Stimulated activated CD4-positive, alpha-beta T cell treated with anti-CD3 and anti-CD28 coated beads, Interleukin-12 subunit alpha, Interleukin-12 subunit beta, amount 100 ng/mL, for 24 hours (primary cell): ENCODE measurements at regions not wholly inside any gene's neighbourhood (a gene's known extent, or its start where the extent isn't known, plus 50 kb on each side); places are given as distances from the start of the nearest gene placed in this dataset.
A peak's percentile ranks its signal among the peaks of the same experiment; 100 is the strongest.

Experiments
- DNase-seq, 2 experiments: peaks; one replicate each; pipeline ENCODE4 v3.0.0-alpha.2; 2020; ENCODE audit warnings: low read depth in 2 of 2

DNA sequence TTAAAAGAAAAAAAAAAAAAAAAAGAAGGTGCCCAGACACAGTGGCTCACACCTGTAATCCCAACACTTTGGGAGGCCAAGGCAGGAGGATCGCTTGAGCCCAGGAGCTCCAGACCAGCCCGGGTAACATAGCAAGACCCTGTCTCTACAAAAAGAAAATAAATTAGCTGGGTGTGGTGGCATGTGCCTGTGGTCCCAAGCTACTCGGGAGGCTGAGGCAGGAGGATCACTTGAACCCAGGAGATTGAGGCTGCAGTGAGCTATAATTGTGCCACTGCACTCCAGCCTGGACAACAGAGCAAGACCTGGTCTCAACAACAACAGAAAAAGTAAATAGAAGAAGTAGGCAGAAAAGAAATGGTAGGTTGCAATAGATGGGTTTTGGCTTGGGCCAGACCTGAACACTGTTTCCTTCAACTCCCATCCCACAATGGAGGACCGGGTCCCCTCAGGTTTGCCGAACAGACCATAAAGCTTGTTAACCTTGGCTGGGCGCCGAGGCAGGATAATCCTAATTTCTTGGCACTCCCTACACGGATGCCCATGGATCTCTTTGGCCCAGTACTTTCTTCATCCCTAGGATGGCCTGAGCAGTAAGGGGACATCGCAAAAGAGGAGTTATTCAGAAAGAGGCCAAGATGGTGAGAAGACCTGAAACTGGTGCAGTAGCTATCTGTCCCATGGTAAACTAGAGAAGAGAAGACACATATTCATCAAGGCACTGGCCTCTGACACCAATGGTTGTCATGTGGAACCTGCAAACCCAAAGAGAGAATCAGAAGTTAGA, 165.5 kb upstream of the CCND2 start:
- no peak for DNase-seq

- DNase-seq = peak in 1 of 2 experiments; percentile 47
Measured at GRCh38 chr12:4107436-4107878, 166.1 kb upstream of the CCND2 start.

- no peak for DNase-seq
Measured at GRCh38 chr12:4106621-4107020, 166.9 kb upstream of the CCND2 start.

- no peak for DNase-seq
Measured at GRCh38 chr12:4104722-4105244, 168.8 kb upstream of the CCND2 start.

DNA sequence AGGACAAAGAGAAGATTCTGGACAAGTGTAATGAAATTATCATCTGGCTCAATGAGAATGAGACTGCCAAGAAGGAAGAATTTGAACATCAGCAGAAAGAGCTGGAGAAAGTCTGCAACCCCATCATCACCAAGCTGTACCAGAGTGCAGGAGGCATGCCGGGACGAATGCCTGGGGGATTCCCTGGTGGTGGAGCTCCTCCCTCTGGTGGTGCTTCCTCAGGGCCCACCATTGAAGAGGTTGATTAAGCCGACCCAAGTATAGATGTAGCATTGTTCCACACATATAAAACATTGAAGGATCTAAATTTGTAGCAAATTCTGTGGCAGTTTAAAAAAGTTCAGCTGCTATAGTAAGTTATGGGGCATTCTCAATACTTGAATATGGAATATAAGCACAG, 174.3 kb upstream of the CCND2 start:
- no peak for DNase-seq

GRCh38 chr12:4091016-4091743, 182.4 kb upstream of the CCND2 start:
- DNase-seq = no peak

DNA sequence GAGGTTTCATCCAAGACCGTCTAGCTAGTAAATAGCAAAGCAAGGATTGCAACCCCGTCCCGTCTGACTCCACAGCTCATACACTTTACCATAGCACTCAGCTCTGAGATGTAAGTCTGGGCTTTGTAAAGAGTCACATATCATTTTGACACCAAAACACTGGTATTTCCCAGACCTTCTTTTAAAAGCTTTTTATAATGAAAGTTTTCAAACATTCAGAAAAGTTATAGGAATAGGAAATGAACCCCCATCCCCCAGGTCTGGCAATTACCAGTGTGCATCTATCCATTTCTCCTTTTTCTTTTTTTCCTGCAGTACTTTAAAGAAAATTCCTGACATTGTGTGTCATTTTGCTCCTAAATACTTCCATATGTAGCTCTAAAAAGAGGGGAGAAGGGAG, 183.6 kb upstream of the CCND2 start:
- no peak for DNase-seq

- DNase-seq = no peak
Measured at GRCh38 chr12:4089121-4089606, 184.4 kb upstream of the CCND2 start.

DNA sequence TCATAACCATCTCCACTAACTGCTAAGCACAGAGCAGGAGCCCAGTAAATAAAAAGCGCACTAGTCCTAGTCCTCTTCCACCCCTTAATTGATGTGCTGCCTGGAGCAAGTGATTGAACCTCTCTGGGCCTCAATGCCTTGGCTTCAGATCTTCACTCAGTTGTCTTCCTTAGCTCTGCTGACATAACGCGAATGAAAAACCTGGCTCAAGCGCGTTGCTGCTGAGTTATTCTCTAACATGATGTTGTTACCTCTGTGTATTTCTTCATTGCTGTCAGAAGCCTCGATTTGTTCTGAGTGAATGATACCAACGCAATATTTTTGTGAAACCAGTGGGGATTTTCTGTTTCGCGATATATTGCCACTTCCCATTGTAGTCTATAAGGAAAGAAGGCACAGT, 185.1 kb upstream of the CCND2 start:
- DNase-seq = no peak

GRCh38 chr12:4086481-4086880, 187.1 kb upstream of the CCND2 start:
- DNase-seq = no peak

- DNase-seq = no peak
Measured at GRCh38 chr12:4084573-4084972, 189.0 kb upstream of the CCND2 start.

GRCh38 chr12:4082809-4083403, 190.7 kb upstream of the CCND2 start:
- DNase-seq = no peak

GRCh38 chr12:4080213-4080612, 193.3 kb upstream of the CCND2 start:
- no peak for DNase-seq

DNA sequence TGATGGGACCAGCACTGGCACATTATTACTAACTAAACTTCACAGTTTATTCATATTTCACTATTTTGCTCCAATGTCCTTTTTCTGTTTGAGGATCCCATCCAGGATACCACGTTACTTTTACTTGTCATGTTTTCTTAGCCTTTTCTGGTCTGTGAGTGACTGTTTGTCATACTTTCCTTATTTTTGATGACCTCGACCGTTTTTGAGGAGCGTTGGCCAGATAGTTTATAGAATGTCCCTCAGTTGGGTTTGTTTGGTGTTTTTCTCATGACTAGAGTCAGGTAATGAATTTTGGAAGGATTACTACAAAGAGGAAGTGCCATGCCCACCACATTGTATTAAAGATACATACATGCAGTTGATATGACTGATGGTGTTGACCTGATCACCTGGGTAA, 199.4 kb upstream of the CCND2 start:
- DNase-seq = no peak

DNA sequence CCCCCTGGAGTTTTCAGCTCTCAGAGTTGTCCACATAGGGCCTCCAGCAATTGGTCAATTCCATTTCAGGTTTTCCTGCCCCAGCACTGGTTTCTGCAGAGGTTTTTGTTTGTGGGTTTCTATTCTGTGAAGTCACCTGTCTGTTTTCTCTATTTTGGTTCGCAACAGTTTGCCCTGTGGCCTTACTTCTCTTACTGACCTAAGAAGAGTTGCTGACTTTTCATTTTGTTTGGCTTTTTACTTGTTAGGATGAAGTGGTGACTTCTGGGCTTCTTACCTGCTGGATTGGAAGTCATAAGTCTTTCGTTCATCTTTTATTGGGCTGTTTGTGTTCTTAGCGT, 196.4 kb upstream of the PARP11 start:
- no peak for DNase-seq

DNA sequence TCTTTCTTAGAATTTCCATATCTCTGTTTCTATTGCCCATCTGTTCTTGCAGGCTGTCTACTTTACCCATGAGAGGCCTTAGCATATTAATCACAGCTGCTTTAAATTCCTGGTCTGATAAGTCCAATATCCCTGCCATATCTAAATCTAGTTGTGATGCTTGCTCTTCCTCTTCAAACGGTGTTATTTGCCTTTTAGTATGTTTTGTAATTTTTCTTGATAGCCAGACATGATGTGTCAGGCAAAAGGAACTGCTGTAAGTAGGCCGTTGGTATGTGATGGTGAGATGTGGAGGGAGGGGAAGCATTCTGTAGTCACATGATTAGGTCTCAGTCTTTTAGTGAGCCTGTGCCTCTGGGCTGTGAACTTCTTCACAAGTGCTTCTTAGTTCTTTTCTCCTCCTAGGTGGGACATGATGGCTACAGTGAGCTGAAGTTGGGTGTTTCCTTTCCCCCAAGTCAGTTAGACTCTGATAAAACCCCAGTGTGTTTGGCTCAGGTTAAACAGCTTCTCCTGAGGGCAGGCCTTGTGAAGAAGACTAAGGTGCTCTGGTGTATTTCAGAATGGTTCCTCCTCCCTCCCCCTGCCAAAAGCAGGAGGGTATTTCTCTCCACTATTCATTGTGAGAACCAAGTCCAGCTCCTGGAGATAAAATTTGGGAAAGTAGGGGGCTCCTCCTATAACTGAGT, 195.9 kb upstream of the PARP11 start:
- DNase-seq = no peak

DNA sequence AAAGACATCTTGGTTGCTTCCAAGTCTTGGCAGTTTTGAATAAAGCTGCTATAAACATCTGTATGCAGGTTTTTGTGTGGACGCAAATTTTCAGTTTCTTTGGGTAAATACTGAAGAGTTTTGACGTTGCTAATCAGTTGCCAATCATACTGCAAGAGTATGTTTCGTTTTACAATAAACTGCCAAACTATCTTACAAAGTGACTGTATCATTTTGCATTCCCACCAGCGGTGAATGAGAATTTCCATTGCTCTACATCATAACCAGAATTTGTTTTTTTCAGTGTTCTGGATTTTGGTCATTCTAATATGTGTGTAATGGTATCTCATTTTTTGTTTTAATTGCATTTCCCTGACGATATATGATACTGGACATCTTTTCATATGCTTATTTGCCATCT, 190.8 kb upstream of the PARP11 start:
- no peak for DNase-seq

GRCh38 chr12:4059898-4060568, 186.8 kb upstream of the PARP11 start:
- no peak for DNase-seq

GRCh38 chr12:4056910-4057845, 184.0 kb upstream of the PARP11 start:
- no peak for DNase-seq

- no peak for DNase-seq
Measured at GRCh38 chr12:4054630-4055029, 181.4 kb upstream of the PARP11 start.
